ENCODE measurements at regions not wholly inside any gene's neighbourhood (a gene's known extent, or its start where the extent isn't known, plus 50 kb on each side); places are given as distances from the start of the nearest gene placed in this dataset.

GRCh38 chr3:106333911-106334618, 465.3 kb upstream of the CBLB start:
- peak overlapping the region; percentile 67 for H3K4me3 Mint-ChIP-seq
- CTCF ChIA-PET, result interaction anchor here (1.0 to 3.2 kb wide), 6 partner anchors 31 to 323 kb away, joined by 3 to 15 read pairs (median 5); no protein-coding TSS in a partner anchor
- peaks cover 6% of the 10 kb centered on the region for H3K9me3 Mint-ChIP-seq (ENCODE audit: low read depth)
- ATAC-seq, result peak; percentile 70
- peak overlapping the region; percentile 97 for H3K27ac Mint-ChIP-seq
- H3K27me3 Mint-ChIP-seq, result no peaks in the 10 kb centered on the region
- DNase-seq, result peak; percentile 84
- peaks cover 17% of the 10 kb centered on the region for H3K36me3 Mint-ChIP-seq (ENCODE audit: low read depth)
- peaks cover 89% of the 10 kb centered on the region for H3K4me1 Mint-ChIP-seq
- POLR2A ChIA-PET, result no interaction called here
- intact Hi-C loops (cut with DNase I, micrococcal nuclease), result loop anchor here (1.0 to 10.0 kb wide), 24 partner anchors 31 to 967 kb away; partner anchors contain the start of genes ALCAM (in 1 of the 2) and CBLB (in 1 of the 2)

DNA sequence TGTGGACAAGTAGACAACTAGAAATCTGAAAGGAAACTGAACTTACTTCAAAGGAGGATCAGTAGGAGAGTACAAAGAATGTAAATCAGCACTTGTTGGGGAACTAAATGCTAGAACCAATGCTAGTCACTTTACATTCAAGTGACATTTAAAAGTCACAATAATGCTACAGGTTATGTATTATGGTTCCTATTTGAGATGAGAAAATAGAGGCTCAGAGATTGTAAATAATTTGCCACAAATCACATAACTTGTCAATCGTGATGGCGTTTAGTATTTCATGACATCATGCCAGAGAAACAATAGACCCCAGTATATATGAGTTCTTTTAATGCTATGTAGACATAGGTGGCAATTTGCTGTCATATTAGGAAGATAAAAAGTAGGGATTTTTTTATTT, 467.8 kb upstream of the CBLB start:
- DNase-seq (no peak), ATAC-seq (no peak)
- POLR2A ChIA-PET, result interaction anchor here (0.6 to 0.7 kb wide), 3 partner anchors 87 to 968 kb away, joined by 3 to 6 read pairs (median 4); no protein-coding TSS in a partner anchor
- H3K27ac Mint-ChIP-seq, result peak overlapping the region; percentile 83
- H3K4me3 Mint-ChIP-seq, result no peak overlapping the region
- H3K36me3 Mint-ChIP-seq (ENCODE audit: low read depth), result peaks cover 17% of the 10 kb centered on the region
- H3K9me3 Mint-ChIP-seq (ENCODE audit: low read depth), result peaks cover 6% of the 10 kb centered on the region
- CTCF ChIA-PET, result interaction anchor here (1.3 kb wide), 1 partner anchor 9 kb away, joined by 3 read pairs; no protein-coding TSS in a partner anchor
- intact Hi-C loops (cut with DNase I, micrococcal nuclease), result loop anchor here (1.0 to 10.0 kb wide), 5 partner anchors 92 to 562 kb away; no protein-coding TSS in a partner anchor
- H3K27me3 Mint-ChIP-seq, result no peaks in the 10 kb centered on the region
- peaks cover 77% of the 10 kb centered on the region for H3K4me1 Mint-ChIP-seq

GRCh38 chr3:106337116-106337515, 468.3 kb upstream of the CBLB start:
- intact Hi-C loops (cut with DNase I, micrococcal nuclease), result loop anchor here (1.0 to 10.0 kb wide), 5 partner anchors 91 to 562 kb away; no protein-coding TSS in a partner anchor
- Mint-ChIP-seq H3K27me3 (no peaks in the 10 kb centered on the region), H3K4me3 (peak overlapping the region; percentile 10), H3K4me1 (peaks cover 73% of the 10 kb centered on the region), H3K36me3 (ENCODE audit: low read depth) (peaks cover 17% of the 10 kb centered on the region), H3K9me3 (ENCODE audit: low read depth) (peaks cover 6% of the 10 kb centered on the region), H3K27ac (peak overlapping the region; percentile 83)
- CTCF ChIA-PET, result interaction anchor here (0.6 to 0.7 kb wide), 2 partner anchors 84 to 1755 kb away, joined by 3 to 4 read pairs; no protein-coding TSS in a partner anchor
- ATAC-seq (peak; percentile 10), DNase-seq (peak; percentile 41)
- POLR2A ChIA-PET, result interaction anchor here (0.6 to 0.7 kb wide), 4 partner anchors 86 to 968 kb away, joined by 3 to 6 read pairs (median 4); no protein-coding TSS in a partner anchor

DNA sequence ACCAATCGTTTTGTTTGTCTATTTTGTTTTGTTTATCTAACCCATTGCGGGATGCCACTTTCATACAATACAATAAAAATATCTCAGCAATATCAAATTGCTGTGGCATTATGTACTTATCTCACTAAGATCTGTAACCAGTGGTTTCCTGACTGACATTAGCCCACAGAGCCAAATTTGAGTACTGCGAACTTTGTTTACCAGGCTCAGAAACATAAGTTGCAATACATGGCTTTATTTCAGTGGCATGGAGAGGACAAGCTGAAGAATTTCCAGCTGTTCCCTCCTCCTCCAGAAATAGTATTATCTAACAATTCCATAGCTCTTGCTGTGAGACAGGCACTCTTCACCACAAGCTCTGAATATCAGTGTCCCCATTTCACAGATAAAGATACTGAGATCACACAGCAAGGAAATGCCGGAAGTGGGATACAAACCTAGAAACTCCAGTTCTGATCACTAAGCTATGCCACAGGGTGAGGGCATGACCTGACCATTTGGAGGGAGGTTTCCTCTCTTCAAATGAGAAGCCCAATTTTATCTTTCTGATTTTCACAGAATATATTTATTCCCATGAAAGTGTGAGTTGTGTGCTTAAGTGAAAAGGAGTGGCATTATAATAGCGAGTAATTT, 469.9 kb upstream of the CBLB start:
- H3K9me3 Mint-ChIP-seq (ENCODE audit: low read depth), result peaks cover 6% of the 10 kb centered on the region
- ATAC-seq (no peak), DNase-seq (no peak)
- no peak overlapping the region for H3K4me3 Mint-ChIP-seq
- POLR2A ChIA-PET, result interaction anchor here (0.7 kb wide), 1 partner anchor 488 kb away, joined by 3 read pairs; no protein-coding TSS in a partner anchor
- peaks cover 58% of the 10 kb centered on the region for H3K4me1 Mint-ChIP-seq
- no peaks in the 10 kb centered on the region for H3K27me3 Mint-ChIP-seq
- H3K36me3 Mint-ChIP-seq (ENCODE audit: low read depth), result peaks cover 17% of the 10 kb centered on the region
- H3K27ac Mint-ChIP-seq, result peak overlapping the region; percentile 83
- intact Hi-C loops (cut with DNase I, micrococcal nuclease), result loop anchor here in 1 of 2 experiments (10.0 kb wide), 1 partner anchor 564 kb away; no protein-coding TSS in a partner anchor
- CTCF ChIA-PET, result interaction anchor here (0.6 kb wide), 1 partner anchor 79 kb away, joined by 3 read pairs; no protein-coding TSS in a partner anchor

GRCh38 chr3:106339551-106339950, 470.7 kb upstream of the CBLB start:
- CTCF ChIA-PET, result no interaction called here
- Mint-ChIP-seq H3K27me3 (no peaks in the 10 kb centered on the region), H3K27ac (peak overlapping the region; percentile 37), H3K4me3 (no peak overlapping the region), H3K4me1 (peaks cover 49% of the 10 kb centered on the region), H3K36me3 (ENCODE audit: low read depth) (peaks cover 17% of the 10 kb centered on the region), H3K9me3 (ENCODE audit: low read depth) (peaks cover 6% of the 10 kb centered on the region)
- DNase-seq (no peak), ATAC-seq (no peak)
- POLR2A ChIA-PET, result no interaction called here
- intact Hi-C loops (cut with DNase I, micrococcal nuclease), result loop anchor here in 1 of 2 experiments (10.0 kb wide), 1 partner anchor 565 kb away; no protein-coding TSS in a partner anchor

DNA sequence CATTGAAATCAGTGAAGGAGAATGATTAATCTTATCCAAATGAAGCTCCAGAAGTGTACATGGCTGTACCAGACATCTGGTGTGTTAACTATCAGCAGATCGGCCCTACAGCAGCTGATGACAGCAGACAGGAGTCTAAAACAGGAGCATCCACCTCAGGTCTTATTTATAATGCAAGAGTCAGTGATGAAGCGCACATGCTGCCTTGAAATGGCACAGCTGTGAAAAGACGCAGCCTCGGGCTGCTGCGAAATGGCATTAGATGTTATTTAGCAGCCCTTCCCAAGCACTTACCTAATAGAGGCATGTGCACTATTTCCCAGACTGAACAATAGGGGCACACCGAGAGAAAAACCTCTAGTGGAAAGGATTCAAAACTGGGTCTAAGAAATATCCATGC, 472.3 kb upstream of the CBLB start:
- ATAC-seq (no peak), DNase-seq (no peak)
- H3K4me3 Mint-ChIP-seq, result no peak overlapping the region
- intact Hi-C loops (cut with DNase I, micrococcal nuclease), result no loop called here
- POLR2A ChIA-PET, result no interaction called here
- peaks cover 40% of the 10 kb centered on the region for H3K4me1 Mint-ChIP-seq
- no peaks in the 10 kb centered on the region for H3K27me3 Mint-ChIP-seq
- H3K9me3 Mint-ChIP-seq (ENCODE audit: low read depth), result peaks cover 4% of the 10 kb centered on the region
- CTCF ChIA-PET, result no interaction called here
- H3K36me3 Mint-ChIP-seq (ENCODE audit: low read depth), result peaks cover 15% of the 10 kb centered on the region
- no peak overlapping the region for H3K27ac Mint-ChIP-seq

DNA sequence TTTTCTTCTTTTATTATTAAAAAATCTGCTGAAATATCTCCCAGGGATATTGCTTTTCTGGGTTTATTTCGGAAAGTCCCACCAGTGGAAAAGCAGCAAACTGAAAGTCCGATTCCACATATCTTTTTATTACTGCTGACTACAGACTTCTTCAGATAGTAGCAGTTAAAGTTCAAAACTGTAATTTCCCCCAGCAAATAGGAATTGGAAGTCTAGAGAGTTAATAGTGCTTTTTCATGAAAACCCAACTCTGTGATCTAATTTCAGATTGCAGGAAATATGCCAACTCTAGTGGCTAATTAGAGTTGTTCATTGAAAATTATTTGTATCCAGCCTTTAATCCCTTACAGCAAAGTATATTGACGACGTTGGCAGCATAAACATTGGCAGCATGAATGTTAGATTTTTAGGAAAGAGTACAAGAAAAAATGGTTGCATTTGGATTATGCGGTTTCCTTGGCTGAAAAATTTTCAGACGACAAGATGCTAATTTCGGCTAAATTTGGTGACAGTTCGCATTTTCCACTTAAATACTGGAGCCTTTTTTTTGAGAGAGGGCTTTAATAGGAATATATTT, 472.9 kb upstream of the CBLB start:
- Mint-ChIP-seq H3K27me3 (no peaks in the 10 kb centered on the region), H3K9me3 (ENCODE audit: low read depth) (peaks cover 4% of the 10 kb centered on the region), H3K4me1 (peaks cover 34% of the 10 kb centered on the region), H3K27ac (no peak overlapping the region), H3K36me3 (ENCODE audit: low read depth) (peaks cover 13% of the 10 kb centered on the region), H3K4me3 (no peak overlapping the region)
- DNase-seq, result no peak
- no peak for ATAC-seq
- intact Hi-C loops (cut with DNase I, micrococcal nuclease), result no loop called here
- ChIA-PET CTCF (no interaction called here), POLR2A (no interaction called here)

DNA sequence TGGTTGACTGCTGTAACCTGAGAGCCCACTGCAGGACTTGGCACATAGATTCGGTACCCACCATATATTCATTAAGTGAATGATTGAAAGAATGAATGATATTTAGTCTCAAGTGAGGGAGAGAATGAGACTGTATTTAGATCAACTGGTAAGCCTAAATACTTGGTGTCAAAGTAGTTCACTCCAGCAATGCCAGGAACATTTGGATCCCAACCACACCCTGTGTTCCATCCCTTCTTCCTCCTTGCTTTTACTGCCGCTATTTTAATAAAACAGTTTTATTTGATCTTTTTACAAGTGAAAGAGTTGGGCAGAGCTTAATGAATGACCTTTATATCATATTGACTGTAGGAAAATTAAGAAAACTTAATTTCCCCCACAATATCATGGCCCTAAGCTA, 473.6 kb upstream of the CBLB start:
- H3K36me3 Mint-ChIP-seq (ENCODE audit: low read depth), result peaks cover 9% of the 10 kb centered on the region
- CTCF ChIA-PET, result interaction anchor here (0.6 kb wide), 1 partner anchor 40 kb away, joined by 3 read pairs; no protein-coding TSS in a partner anchor

DNA sequence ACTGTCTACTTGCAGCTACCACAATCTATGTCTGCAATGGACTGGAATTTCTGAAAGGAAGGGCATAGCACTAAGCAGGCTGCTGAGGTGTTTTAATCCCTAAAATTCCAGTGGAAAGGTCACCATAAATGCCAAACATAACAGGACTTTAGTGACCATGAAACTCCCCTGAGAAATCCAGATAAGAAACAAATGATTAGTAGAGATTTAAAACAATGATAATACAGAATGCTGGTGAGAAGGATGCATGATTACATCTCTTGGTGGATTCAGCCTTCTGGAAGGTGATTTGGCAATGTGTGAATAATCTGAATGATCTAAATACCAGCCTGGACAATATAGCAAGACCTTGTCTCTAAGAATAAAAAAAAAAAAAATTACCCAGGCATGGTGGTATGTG, 475.0 kb upstream of the CBLB start:
- peaks cover 2% of the 10 kb centered on the region for H3K36me3 Mint-ChIP-seq (ENCODE audit: low read depth)
- POLR2A ChIA-PET, result no interaction called here
- H3K27ac Mint-ChIP-seq, result no peak overlapping the region
- H3K9me3 Mint-ChIP-seq (ENCODE audit: low read depth), result no peaks in the 10 kb centered on the region
- CTCF ChIA-PET, result interaction anchor here (0.7 kb wide), 1 partner anchor 507 kb away, joined by 3 read pairs; no protein-coding TSS in a partner anchor
- intact Hi-C loops (cut with DNase I, micrococcal nuclease), result no loop called here
- no peak overlapping the region for H3K4me3 Mint-ChIP-seq
- no peaks in the 10 kb centered on the region for H3K27me3 Mint-ChIP-seq
- ATAC-seq, result no peak
- H3K4me1 Mint-ChIP-seq, result peaks cover 15% of the 10 kb centered on the region
- DNase-seq, result no peak

More for the DNA sequence above, 473.6 kb upstream of the CBLB start:
- H3K4me3 Mint-ChIP-seq, result no peak overlapping the region
- intact Hi-C loops (cut with DNase I, micrococcal nuclease), result no loop called here
- DNase-seq (no peak), ATAC-seq (no peak)
- H3K4me1 Mint-ChIP-seq, result peaks cover 27% of the 10 kb centered on the region
- no peak overlapping the region for H3K27ac Mint-ChIP-seq
- no peaks in the 10 kb centered on the region for H3K27me3 Mint-ChIP-seq
- POLR2A ChIA-PET, result no interaction called here
- H3K9me3 Mint-ChIP-seq (ENCODE audit: low read depth), result peaks cover 4% of the 10 kb centered on the region

DNA sequence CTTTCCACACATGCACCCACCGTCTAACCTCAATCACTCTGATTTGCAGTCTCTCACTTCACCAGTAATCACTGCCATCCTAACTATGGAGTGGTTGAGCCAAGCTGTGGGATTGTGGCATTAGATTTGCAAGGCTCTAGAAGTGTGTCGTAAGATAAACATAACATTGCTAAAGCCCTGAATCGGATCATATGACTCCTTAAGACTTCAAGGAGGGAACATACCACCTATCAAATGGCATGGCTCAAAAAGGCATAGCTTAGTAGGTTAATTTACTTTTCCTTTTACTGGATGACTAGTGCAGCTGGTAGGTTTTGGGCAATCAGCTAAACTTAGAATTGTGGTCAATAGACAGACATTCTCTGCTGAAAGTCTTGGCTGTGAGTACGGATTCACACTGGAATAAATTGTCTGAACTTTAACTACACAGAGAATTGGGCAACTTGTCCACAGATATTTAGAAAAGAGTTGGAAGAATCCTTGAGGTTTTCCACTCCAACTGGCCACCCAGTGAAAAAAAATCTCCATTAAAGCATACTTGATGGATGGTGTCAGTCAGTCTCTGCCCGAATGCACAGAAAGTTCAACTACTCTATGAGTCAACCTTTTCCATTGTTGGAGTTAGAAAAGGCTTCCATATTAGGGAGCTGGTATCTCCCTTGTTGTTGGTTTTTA, 476.7 kb upstream of the CBLB start:
- DNase-seq (no peak), ATAC-seq (peak; percentile 36)
- Mint-ChIP-seq H3K27me3 (no peaks in the 10 kb centered on the region), H3K4me1 (peaks cover 18% of the 10 kb centered on the region), H3K36me3 (ENCODE audit: low read depth) (no peaks in the 10 kb centered on the region), H3K27ac (no peak overlapping the region), H3K9me3 (ENCODE audit: low read depth) (no peaks in the 10 kb centered on the region), H3K4me3 (no peak overlapping the region)
- POLR2A ChIA-PET, result no interaction called here
- intact Hi-C loops (cut with DNase I, micrococcal nuclease), result no loop called here
- CTCF ChIA-PET, result interaction anchor here (1.1 kb wide), 1 partner anchor 9 kb away, joined by 3 read pairs; no protein-coding TSS in a partner anchor

GRCh38 chr3:106347350-106347749, 478.5 kb upstream of the CBLB start:
- Mint-ChIP-seq H3K9me3 (ENCODE audit: low read depth) (peaks cover 3% of the 10 kb centered on the region), H3K4me1 (peaks cover 21% of the 10 kb centered on the region), H3K36me3 (ENCODE audit: low read depth) (peaks cover 3% of the 10 kb centered on the region), H3K4me3 (no peak overlapping the region), H3K27me3 (no peaks in the 10 kb centered on the region), H3K27ac (no peak overlapping the region)
- intact Hi-C loops (cut with DNase I, micrococcal nuclease), result no loop called here
- ChIA-PET POLR2A (no interaction called here), CTCF (no interaction called here)
- ATAC-seq, result no peak
- DNase-seq, result no peak
